Activated naive CD8-positive, alpha-beta T cell treated with anti-CD3 and anti-CD28 coated beads, Interleukin-2, amount 10 ng/mL, durations not matched to agents 7 days and 5 days (primary cell): ENCODE measurements at regions not wholly inside any gene's neighbourhood (a gene's known extent, or its start where the extent isn't known, plus 50 kb on each side); places are given as distances from the start of the nearest gene placed in this dataset.

Experiments used
- ATAC-seq: fragments of 150-1000 bp; cut with Tn5 transposase; one replicate; pipeline ENCODE4 v1.10.0; 2021; ENCODE audit warnings: low read depth, moderate library complexity
- POLR2A ChIA-PET: fragments of 350-600 bp; sonication (Branson Sonifier 250); formaldehyde crosslinking; loops from one replicate; lab custom pipeline; 2021; ENCODE audit warnings: antibody characterized with exemption; lab: Charles Lee
- DNase-seq: peaks from one replicate; pipeline ENCODE4 v3.0.0; 2021
- H3K27ac Mint-ChIP-seq: one replicate; pipeline ENCODE4 v1.8.0; 2022; ENCODE audit warnings: mild to moderate bottlenecking, mixed read lengths
- H3K27me3 Mint-ChIP-seq: one replicate; pipeline ENCODE4 v1.8.0; 2022; ENCODE audit warnings: mild to moderate bottlenecking, moderate library complexity, mixed read lengths
- H3K36me3 Mint-ChIP-seq: one replicate; pipeline ENCODE4 v1.8.0; 2021; ENCODE audit warnings: mild to moderate bottlenecking, mixed read lengths
- H3K4me1 Mint-ChIP-seq: one replicate; pipeline ENCODE4 v1.8.0; 2021; ENCODE audit warnings: mixed read lengths
- H3K4me3 Mint-ChIP-seq: one replicate; pipeline ENCODE4 v1.8.0; 2022; ENCODE audit warnings: mild to moderate bottlenecking, moderate library complexity, mixed read lengths
- H3K9me3 Mint-ChIP-seq: one replicate; pipeline ENCODE4 v1.8.0; 2021; ENCODE audit warnings: mixed read lengths

GRCh38 chr5:97471951-97472350 is 288.9 kb upstream of the RIOK2 start:
- DNase-seq = no peak
- H3K4me1 Mint-ChIP-seq = no peaks in the 10 kb centered on the region
- no peaks in the 10 kb centered on the region for H3K27me3 Mint-ChIP-seq
- no peak overlapping the region for H3K27ac Mint-ChIP-seq
- no peaks in the 10 kb centered on the region for H3K9me3 Mint-ChIP-seq
- no peaks in the 10 kb centered on the region for H3K36me3 Mint-ChIP-seq
- H3K4me3 Mint-ChIP-seq = no peak overlapping the region
- ATAC-seq = no peak
- POLR2A ChIA-PET = no interaction called here

DNA sequence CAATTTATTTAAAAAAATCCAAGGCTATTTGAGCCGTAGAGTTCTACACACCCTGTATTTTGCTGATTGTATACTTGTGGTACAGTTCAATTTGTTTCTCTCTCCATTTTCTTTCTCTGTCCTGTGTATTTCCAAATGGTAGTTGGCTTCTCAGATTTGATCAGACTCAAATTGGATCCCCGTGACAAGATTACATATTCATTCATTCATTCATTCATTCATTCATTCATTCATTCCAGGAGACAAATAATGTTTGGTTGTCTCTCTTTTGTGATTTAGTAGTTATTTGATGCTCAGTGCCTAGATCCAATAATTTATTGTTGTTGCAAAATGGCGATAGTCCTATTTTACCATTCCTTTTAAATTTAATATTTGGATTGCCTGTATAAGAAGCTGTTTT is 292.8 kb upstream of the RIOK2 start:
- Mint-ChIP-seq H3K4me1 (no peaks in the 10 kb centered on the region), H3K27ac (no peak overlapping the region)

GRCh38 chr5:97476852-97477534 is 293.9 kb upstream of the RIOK2 start:
- DNase-seq = no peak
- H3K9me3 Mint-ChIP-seq = no peaks in the 10 kb centered on the region
- H3K27ac Mint-ChIP-seq = no peak overlapping the region
- no peak for ATAC-seq
- peaks cover 10% of the 10 kb centered on the region for H3K27me3 Mint-ChIP-seq
- H3K4me3 Mint-ChIP-seq = no peak overlapping the region
- POLR2A ChIA-PET = no interaction called here
- no peaks in the 10 kb centered on the region for H3K36me3 Mint-ChIP-seq
- H3K4me1 Mint-ChIP-seq = no peaks in the 10 kb centered on the region

More for the DNA sequence above, 292.8 kb upstream of the RIOK2 start:
- Mint-ChIP-seq H3K27me3 (peaks cover 10% of the 10 kb centered on the region), H3K9me3 (no peaks in the 10 kb centered on the region), H3K4me3 (no peak overlapping the region), H3K36me3 (no peaks in the 10 kb centered on the region)
- POLR2A ChIA-PET = no interaction called here
- DNase-seq (no peak), ATAC-seq (no peak)

- Mint-ChIP-seq H3K27ac (no peak overlapping the region), H3K9me3 (no peaks in the 10 kb centered on the region), H3K4me1 (no peaks in the 10 kb centered on the region), H3K27me3 (peaks cover 10% of the 10 kb centered on the region), H3K36me3 (no peaks in the 10 kb centered on the region), H3K4me3 (no peak overlapping the region)
- POLR2A ChIA-PET = no interaction called here
- DNase-seq (no peak), ATAC-seq (no peak)
Observed at GRCh38 chr5:97478483-97478882, 295.4 kb upstream of the RIOK2 start.

DNA sequence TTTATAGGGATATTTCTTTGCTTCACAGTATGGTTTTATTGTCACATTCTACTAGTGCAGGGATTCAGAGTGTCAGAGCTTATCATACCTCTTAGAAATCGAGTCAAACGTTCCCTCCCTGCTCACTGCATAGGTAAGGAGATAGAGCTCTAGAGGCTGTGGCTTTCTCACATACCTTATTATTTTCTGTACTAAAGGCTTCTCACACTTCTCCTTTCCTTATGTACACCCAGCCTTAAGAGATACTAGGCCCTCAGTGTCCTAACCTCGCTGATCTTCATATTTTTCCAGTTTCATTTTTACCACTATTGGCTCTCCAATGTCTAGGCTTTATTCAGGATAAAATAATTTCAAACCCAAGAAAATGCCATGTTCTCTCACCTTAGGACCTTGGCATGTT is 297.3 kb upstream of the RIOK2 start:
- POLR2A ChIA-PET = no interaction called here
- ATAC-seq = no peak
- no peak for DNase-seq
- no peaks in the 10 kb centered on the region for H3K36me3 Mint-ChIP-seq
- no peaks in the 10 kb centered on the region for H3K4me1 Mint-ChIP-seq
- H3K27me3 Mint-ChIP-seq = peaks cover 10% of the 10 kb centered on the region
- H3K27ac Mint-ChIP-seq = no peak overlapping the region
- H3K4me3 Mint-ChIP-seq = no peak overlapping the region
- H3K9me3 Mint-ChIP-seq = no peaks in the 10 kb centered on the region

GRCh38 chr5:97488126-97488668 is 305.1 kb upstream of the RIOK2 start:
- POLR2A ChIA-PET = no interaction called here
- Mint-ChIP-seq H3K36me3 (no peaks in the 10 kb centered on the region), H3K4me3 (no peak overlapping the region), H3K27ac (no peak overlapping the region), H3K9me3 (no peaks in the 10 kb centered on the region), H3K4me1 (no peaks in the 10 kb centered on the region), H3K27me3 (peaks cover 4% of the 10 kb centered on the region)
- ATAC-seq = no peak
- no peak for DNase-seq

DNA sequence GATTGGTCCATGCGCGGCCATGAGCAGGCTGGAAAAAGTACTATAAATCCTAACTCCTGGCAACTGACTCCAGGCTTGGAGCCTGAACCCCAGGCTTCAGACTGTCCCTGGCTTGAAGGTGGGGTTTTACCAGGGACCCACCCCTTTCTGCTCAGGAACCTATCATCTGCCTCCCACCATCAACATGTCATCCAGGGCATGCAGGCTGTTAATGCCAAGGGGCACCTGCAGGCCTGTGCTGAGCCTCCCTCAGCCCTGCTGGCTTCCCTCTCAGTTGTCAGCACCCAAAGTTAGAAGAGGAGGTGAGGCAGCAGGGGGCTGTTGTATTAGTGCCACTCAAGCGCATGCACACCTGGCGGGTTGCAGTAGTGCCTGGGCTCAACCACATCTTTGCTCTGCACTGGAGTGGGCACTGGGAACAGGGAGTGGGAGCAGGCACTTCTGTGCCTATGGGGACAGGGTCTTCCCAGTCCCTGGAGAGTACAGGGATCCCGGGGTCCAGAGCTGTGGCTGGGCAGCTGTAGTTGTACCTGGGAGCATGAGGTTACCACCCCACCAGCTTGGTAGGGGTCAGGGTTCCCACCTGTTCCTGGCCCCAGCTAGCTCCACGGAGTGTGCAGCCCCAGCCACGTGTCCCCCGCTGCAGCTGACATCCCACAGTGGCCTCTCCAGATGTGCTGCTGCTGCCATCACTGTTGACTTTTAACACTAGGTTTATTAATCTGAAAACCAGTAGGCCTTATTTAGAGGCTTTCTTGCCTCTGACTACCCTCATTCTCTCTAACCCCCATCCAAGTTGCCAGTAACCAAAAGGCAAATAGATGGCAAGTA is 306.2 kb upstream of the RIOK2 start:
- Mint-ChIP-seq H3K36me3 (no peaks in the 10 kb centered on the region), H3K4me1 (no peaks in the 10 kb centered on the region), H3K4me3 (no peak overlapping the region), H3K27me3 (peaks cover 4% of the 10 kb centered on the region), H3K9me3 (no peaks in the 10 kb centered on the region), H3K27ac (no peak overlapping the region)
- ATAC-seq (no peak), DNase-seq (no peak)
- POLR2A ChIA-PET = no interaction called here

GRCh38 chr5:97494465-97494864 is 311.4 kb upstream of the RIOK2 start:
- Mint-ChIP-seq H3K4me3 (no peak overlapping the region), H3K27me3 (no peaks in the 10 kb centered on the region), H3K9me3 (no peaks in the 10 kb centered on the region), H3K4me1 (no peaks in the 10 kb centered on the region), H3K27ac (no peak overlapping the region), H3K36me3 (no peaks in the 10 kb centered on the region)
- ATAC-seq (no peak), DNase-seq (no peak)
- POLR2A ChIA-PET = no interaction called here

DNA sequence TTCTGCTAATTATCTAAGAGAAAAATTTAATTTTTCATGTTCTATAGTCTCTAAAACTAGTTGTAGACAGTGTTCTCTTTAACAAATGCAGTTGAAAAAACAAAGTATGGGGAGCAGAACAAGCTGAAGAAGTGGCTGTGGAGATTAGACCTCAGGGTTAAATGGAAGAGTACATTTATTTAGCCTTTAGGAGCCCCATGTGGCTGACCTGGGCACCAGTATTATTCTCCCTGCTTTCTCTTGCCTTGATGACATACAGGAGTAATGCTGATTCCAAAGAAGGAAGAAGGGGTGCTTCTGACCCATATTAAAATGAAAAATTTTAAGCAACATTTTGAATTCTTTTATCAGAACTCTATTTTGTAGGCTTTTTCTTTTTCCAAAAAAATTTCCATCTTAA is 312.3 kb upstream of the RIOK2 start:
- no peaks in the 10 kb centered on the region for H3K27me3 Mint-ChIP-seq
- H3K9me3 Mint-ChIP-seq = no peaks in the 10 kb centered on the region
- H3K36me3 Mint-ChIP-seq = no peaks in the 10 kb centered on the region
- H3K4me1 Mint-ChIP-seq = no peaks in the 10 kb centered on the region
- ATAC-seq (no peak), DNase-seq (no peak)
- no peak overlapping the region for H3K4me3 Mint-ChIP-seq
- H3K27ac Mint-ChIP-seq = no peak overlapping the region
- POLR2A ChIA-PET = no interaction called here

DNA sequence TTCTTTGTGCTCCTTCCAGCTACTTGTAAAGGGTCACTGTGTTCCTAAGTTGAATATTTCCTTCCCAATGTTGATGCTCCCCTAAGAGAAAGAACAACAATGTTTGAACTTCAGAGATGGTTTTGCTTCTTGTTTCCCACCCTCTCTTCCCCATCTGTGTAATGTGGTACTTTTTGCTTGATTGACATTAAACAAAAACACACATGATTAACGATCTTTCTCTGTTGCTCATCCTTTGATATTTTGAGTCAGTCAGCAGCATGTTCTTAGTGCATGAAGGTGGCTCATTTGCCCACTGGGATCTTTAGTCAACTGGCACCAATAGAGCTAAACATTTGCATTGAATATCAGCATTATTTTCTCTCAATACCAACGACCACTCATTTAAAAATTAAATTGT is 313.0 kb upstream of the RIOK2 start:
- ATAC-seq = no peak
- POLR2A ChIA-PET = no interaction called here
- no peak overlapping the region for H3K4me3 Mint-ChIP-seq

GRCh38 chr5:97498657-97499056 is 315.6 kb upstream of the RIOK2 start:
- Mint-ChIP-seq H3K36me3 (no peaks in the 10 kb centered on the region), H3K4me1 (no peaks in the 10 kb centered on the region), H3K4me3 (no peak overlapping the region), H3K27me3 (no peaks in the 10 kb centered on the region), H3K9me3 (no peaks in the 10 kb centered on the region), H3K27ac (no peak overlapping the region)
- DNase-seq (no peak), ATAC-seq (no peak)
- POLR2A ChIA-PET = no interaction called here

More for the DNA sequence above, 313.0 kb upstream of the RIOK2 start:
- no peak overlapping the region for H3K27ac Mint-ChIP-seq
- H3K9me3 Mint-ChIP-seq = no peaks in the 10 kb centered on the region
- no peaks in the 10 kb centered on the region for H3K4me1 Mint-ChIP-seq
- H3K36me3 Mint-ChIP-seq = no peaks in the 10 kb centered on the region
- DNase-seq = no peak
- no peaks in the 10 kb centered on the region for H3K27me3 Mint-ChIP-seq

GRCh38 chr5:97499605-97500004 is 316.6 kb upstream of the RIOK2 start:
- POLR2A ChIA-PET = no interaction called here
- Mint-ChIP-seq H3K27me3 (no peaks in the 10 kb centered on the region), H3K4me1 (no peaks in the 10 kb centered on the region), H3K9me3 (no peaks in the 10 kb centered on the region), H3K27ac (no peak overlapping the region), H3K36me3 (no peaks in the 10 kb centered on the region), H3K4me3 (no peak overlapping the region)
- ATAC-seq (no peak), DNase-seq (no peak)

- Mint-ChIP-seq H3K36me3 (no peaks in the 10 kb centered on the region), H3K4me3 (no peak overlapping the region), H3K27ac (no peak overlapping the region), H3K27me3 (no peaks in the 10 kb centered on the region), H3K4me1 (no peaks in the 10 kb centered on the region), H3K9me3 (no peaks in the 10 kb centered on the region)
- POLR2A ChIA-PET = no interaction called here
- DNase-seq (no peak), ATAC-seq (no peak)
Observed at GRCh38 chr5:97501286-97501964, 318.4 kb upstream of the RIOK2 start.

GRCh38 chr5:97501965-97502305 is 318.9 kb upstream of the RIOK2 start:
- Mint-ChIP-seq H3K4me3 (no peak overlapping the region), H3K9me3 (no peaks in the 10 kb centered on the region), H3K4me1 (no peaks in the 10 kb centered on the region), H3K27ac (no peak overlapping the region), H3K36me3 (no peaks in the 10 kb centered on the region), H3K27me3 (no peaks in the 10 kb centered on the region)
- ATAC-seq (no peak), DNase-seq (no peak)
- POLR2A ChIA-PET = no interaction called here
